H9 (cell line): ENCODE measurements at regions not wholly inside any gene's neighbourhood (a gene's known extent, or its start where the extent isn't known, plus 50 kb on each side); places are given as distances from the start of the nearest gene placed in this dataset.

Experiments used
- DNase-seq: peaks from one replicate; pipeline ENCODE4 v3.0.0-alpha.2; 2017
- H2AFZ ChIP-seq: one replicate; pipeline ENCODE4 v1.6.1; 2013; ENCODE audit warnings: mild to moderate bottlenecking, low read length, control low read depth, moderate library complexity
- H2AK5ac ChIP-seq: 2 replicates; pipeline ENCODE4 v1.6.1; 2013; ENCODE audit warnings: low read length, control low read depth, mixed read lengths; ENCODE audit not compliant: insufficient read length
- H2BK120ac ChIP-seq: one replicate; pipeline ENCODE4 v1.6.1; 2013; ENCODE audit warnings: low read depth, mild to moderate bottlenecking, low read length, control low read depth, inconsistent platforms; ENCODE audit not compliant: poor library complexity, severe bottlenecking
- H2BK12ac ChIP-seq: 2 replicates; pipeline ENCODE4 v1.6.1; 2013; ENCODE audit warnings: low read length, control low read depth, mixed read lengths, low read depth; ENCODE audit not compliant: insufficient read length
- H2BK15ac ChIP-seq: 2 replicates; pipeline ENCODE4 v1.6.1; 2013; ENCODE audit warnings: low read depth, low read length, control low read depth
- H2BK20ac ChIP-seq: one replicate; pipeline ENCODE4 v1.6.1; 2013; ENCODE audit warnings: low read depth, mild to moderate bottlenecking, low read length, control low read depth, inconsistent platforms; ENCODE audit not compliant: poor library complexity, severe bottlenecking
- H2BK5ac ChIP-seq: 2 replicates; pipeline ENCODE4 v1.6.1; 2013; ENCODE audit warnings: low read length, control low read depth, mixed read lengths; ENCODE audit not compliant: insufficient read length
- H3K14ac ChIP-seq: 2 replicates; pipeline ENCODE4 v1.6.1; 2013; ENCODE audit warnings: low read length, control low read depth; ENCODE audit not compliant: insufficient read depth
- H3K18ac ChIP-seq: 2 replicates; pipeline ENCODE4 v1.6.1; 2013; ENCODE audit warnings: low read depth, mild to moderate bottlenecking, mixed read lengths, low read length, control low read depth; ENCODE audit not compliant: insufficient read length
- H3K23ac ChIP-seq: 2 replicates; pipeline ENCODE4 v1.6.1; 2013; ENCODE audit warnings: low read length, control low read depth, mixed read lengths, low read depth; ENCODE audit not compliant: insufficient read length
- H3K23me2 ChIP-seq: 2 replicates; pipeline ENCODE4 v1.6.1; 2013; ENCODE audit warnings: low read depth, mild to moderate bottlenecking, mixed read lengths, low read length, control low read depth; ENCODE audit not compliant: insufficient read length, poor library complexity, severe bottlenecking
- H3K27ac ChIP-seq: 2 replicates; pipeline ENCODE4 v1.5.1; 2013; ENCODE audit warnings: low read length, control low read depth, mixed read lengths, low read depth; ENCODE audit not compliant: insufficient read length
- H3K27me3 ChIP-seq: 2 replicates; pipeline ENCODE4 v1.6.1; 2013; ENCODE audit warnings: low read length, control low read depth, inconsistent platforms; ENCODE audit not compliant: insufficient read depth
- H3K4ac ChIP-seq: 2 replicates; pipeline ENCODE4 v1.6.1; 2013; ENCODE audit warnings: low read depth, mild to moderate bottlenecking, control low read depth, inconsistent platforms, low read length, moderate library complexity
- H3K4me1 ChIP-seq: 2 replicates; pipeline ENCODE4 v1.6.1; 2013; ENCODE audit warnings: low read length, control low read depth, inconsistent platforms; ENCODE audit not compliant: insufficient read depth
- H3K4me2 ChIP-seq: 2 replicates; pipeline ENCODE4 v1.6.1; 2013; ENCODE audit warnings: low read length, control low read depth, mixed read lengths; ENCODE audit not compliant: insufficient read length, insufficient read depth
- H3K56ac ChIP-seq: 2 replicates; pipeline ENCODE4 v1.6.1; 2013; ENCODE audit warnings: low read depth, mild to moderate bottlenecking, mixed read lengths, low read length, control low read depth; ENCODE audit not compliant: insufficient read length
- H3K79me1 ChIP-seq: 2 replicates; pipeline ENCODE4 v1.6.1; 2013; ENCODE audit warnings: low read depth, mild to moderate bottlenecking, moderate library complexity, low read length, control low read depth, inconsistent platforms; ENCODE audit not compliant: insufficient read depth, poor library complexity, severe bottlenecking
- H3K79me2 ChIP-seq: 2 replicates; pipeline ENCODE4 v1.6.1; 2013; ENCODE audit warnings: low read length, control low read depth, inconsistent platforms; ENCODE audit not compliant: insufficient read depth
- H3K9ac ChIP-seq: 2 replicates; pipeline ENCODE4 v1.6.1; 2013; ENCODE audit warnings: low read length, control low read depth, mixed read lengths; ENCODE audit not compliant: insufficient read length; ENCODE audit errors: extremely low read depth
- H3K9me3 ChIP-seq: one replicate; pipeline ENCODE4 v1.6.1; 2013; ENCODE audit warnings: low read depth, low read length, inconsistent platforms; ENCODE audit not compliant: control insufficient read depth
- H3T11ph ChIP-seq: one replicate; pipeline ENCODE4 v1.6.1; 2013; ENCODE audit warnings: mild to moderate bottlenecking, low read length, control low read depth, inconsistent platforms
- H4K20me1 ChIP-seq: one replicate; pipeline ENCODE4 v1.6.1; 2013; ENCODE audit not compliant: control insufficient read depth, insufficient read length, insufficient read depth
- H4K5ac ChIP-seq: 2 replicates; pipeline ENCODE4 v1.6.1; 2013; ENCODE audit warnings: low read depth, mild to moderate bottlenecking, mixed read lengths, low read length, control low read depth; ENCODE audit not compliant: insufficient read length
- H4K8ac ChIP-seq: replicated peaks from 2 replicates; pipeline ENCODE4 v1.6.1; 2013; ENCODE audit warnings: low read length, control low read depth, mixed read lengths, low read depth; ENCODE audit not compliant: insufficient read length
- H4K91ac ChIP-seq: 2 replicates; pipeline ENCODE4 v1.6.1; 2013; ENCODE audit warnings: low read depth, mild to moderate bottlenecking, moderate library complexity, mixed read lengths, low read length, control low read depth; ENCODE audit not compliant: insufficient read length
- H3K27ac Mint-ChIP-seq, 3 experiments: 2 replicates in 2 of 3; 3 replicates in 1 of 3; pipeline ENCODE4 v1.8.0; 2020 to 2021; ENCODE audit warnings: mixed read lengths in 3 of 3, mild to moderate bottlenecking in 1 of 3, moderate library complexity in 1 of 3
- H3K27me3 Mint-ChIP-seq: 2 replicates; pipeline ENCODE4 v1.8.0; 2021; ENCODE audit warnings: low read depth, mild to moderate bottlenecking, moderate library complexity, mixed read lengths
- H3K36me3 Mint-ChIP-seq, 3 experiments: 2 replicates in 2 of 3; 3 replicates in 1 of 3; pipeline ENCODE4 v1.8.0; 2020 to 2021; ENCODE audit warnings: low read depth in 3 of 3, mixed read lengths in 3 of 3; ENCODE audit not compliant: insufficient read depth in 1 of 3
- H3K4me1 Mint-ChIP-seq, 2 experiments: 2 replicates each; pipeline ENCODE4 v1.8.0; 2020; ENCODE audit warnings: mixed read lengths in 2 of 2
- H3K4me3 Mint-ChIP-seq, 2 experiments: 2 replicates in 1 of 2; 3 replicates in 1 of 2; pipeline ENCODE4 v1.8.0; 2020 to 2021; ENCODE audit warnings: mild to moderate bottlenecking in 2 of 2, mixed read lengths in 2 of 2, moderate library complexity in 1 of 2
- H3K9me3 Mint-ChIP-seq, 2 experiments: 2 replicates in 1 of 2; 3 replicates in 1 of 2; pipeline ENCODE4 v1.8.0; 2020; ENCODE audit warnings: mild to moderate bottlenecking in 2 of 2, mixed read lengths in 2 of 2, moderate library complexity in 1 of 2
- CTCF ChIP-seq: fragments of 200-600 bp; sonication (generic); conservative IDR thresholded peaks from 3 replicates; pipeline ENCODE4 v1.8.0; 2021; ENCODE audit warnings: antibody characterized with exemption, mild to moderate bottlenecking
- WGBS: extraction: QIAGEN DNeasy Blood & Tissue Kit; methylation state at CpG from one replicate; pipeline ENCODE4 v1.1.7; 2013; ENCODE audit warnings: missing lambda C conversion rate, low lambda C conversion rate, mixed read lengths; ENCODE audit not compliant: insufficient read length; ENCODE audit errors: extremely low coverage; 5-methylcytosine and 5-hydroxymethylcytosine counted together

GRCh38 chr16:86095131-86095752 lies 196.3 kb downstream of the IRF8 start:
- Histone ChIP-seq H3K27ac (no peak overlapping the region), H4K91ac (no peak overlapping the region), H3K23me2 (no peaks in the 10 kb centered on the region), H3T11ph (no peak overlapping the region), H4K5ac (no peak overlapping the region), H3K4ac (no peak overlapping the region), H3K79me1 (no peaks in the 10 kb centered on the region), H2AK5ac (no peak overlapping the region), H2BK5ac (no peak overlapping the region), H3K4me1 (no peaks in the 10 kb centered on the region), H3K4me2 (no peak overlapping the region), H3K79me2 (no peaks in the 10 kb centered on the region), H3K27me3 (no peaks in the 10 kb centered on the region), H2BK12ac (no peak overlapping the region), H3K18ac (no peak overlapping the region), H4K20me1 (no peaks in the 10 kb centered on the region), H3K14ac (no peak overlapping the region), H2BK120ac (no peak overlapping the region), H2BK20ac (no peak overlapping the region), H2BK15ac (no peak overlapping the region), H2AFZ (no peak overlapping the region), H3K9ac (no peak overlapping the region), H3K56ac (no peak overlapping the region), H4K8ac (no peak overlapping the region), H3K23ac (no peak overlapping the region), H3K9me3 (no peaks in the 10 kb centered on the region)
- no peaks in the 10 kb centered on the region for H3K36me3 Mint-ChIP-seq
- H3K27me3 Mint-ChIP-seq: peaks cover 6% of the 10 kb centered on the region
- H3K4me3 Mint-ChIP-seq: no peak overlapping the region
- no peak for TF ChIP-seq CTCF
- no peak for DNase-seq
- WGBS: no CpG with 5 or more reads among the region's 15 CpGs
- H3K27ac Mint-ChIP-seq: no peak overlapping the region; a peak in 1 of 7 replicates
- H3K4me1 Mint-ChIP-seq: peaks cover 9 to 15% of the 10 kb centered on the region in 2 experiments
- no peaks in the 10 kb centered on the region for H3K9me3 Mint-ChIP-seq
